OCI-LY3 (cell line): ENCODE measurements at regions not wholly inside any gene's neighbourhood (a gene's known extent, or its start where the extent isn't known, plus 50 kb on each side); places are given as distances from the start of the nearest gene placed in this dataset.

Source experiments
- EZH2phosphoT487 ChIP-seq: fragments of 200-600 bp; shearing (Covaris generic); IDR thresholded peaks from 2 replicates; pipeline ENCODE4 v1.6.1; 2018; ENCODE audit warnings: antibody characterized with exemption, mixed run types, low read depth
- TF ChIP-seq, protein P1 (sequence below): fragments of 200-600, 300-600 bp; sonication (generic); IDR thresholded peaks from 2 replicates; pipeline ENCODE4 v1.5.1; 2014; ENCODE audit warnings: antibody characterized with exemption, low read length, low read depth

DNA sequence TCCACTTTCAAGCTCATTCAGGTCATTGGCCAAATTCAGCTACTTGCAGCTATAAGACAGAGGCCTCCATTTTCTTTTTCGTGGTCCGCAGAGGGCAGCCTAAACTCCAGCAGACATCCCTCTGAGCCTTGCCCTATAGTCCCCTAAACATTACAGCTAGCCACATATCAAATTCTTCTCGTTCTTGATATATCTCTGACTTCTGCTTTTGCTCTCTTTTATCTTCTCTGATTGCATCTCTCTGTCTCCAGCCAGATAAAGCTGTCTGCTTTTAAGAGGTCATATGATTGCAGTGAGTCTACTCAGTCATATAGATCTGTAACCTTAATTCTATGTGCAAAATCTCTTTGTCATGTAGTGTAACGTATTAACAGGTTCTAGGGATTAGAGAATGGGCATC lies 358.4 kb upstream of the RGS17 start:
- TF ChIP-seq, protein P1, sequence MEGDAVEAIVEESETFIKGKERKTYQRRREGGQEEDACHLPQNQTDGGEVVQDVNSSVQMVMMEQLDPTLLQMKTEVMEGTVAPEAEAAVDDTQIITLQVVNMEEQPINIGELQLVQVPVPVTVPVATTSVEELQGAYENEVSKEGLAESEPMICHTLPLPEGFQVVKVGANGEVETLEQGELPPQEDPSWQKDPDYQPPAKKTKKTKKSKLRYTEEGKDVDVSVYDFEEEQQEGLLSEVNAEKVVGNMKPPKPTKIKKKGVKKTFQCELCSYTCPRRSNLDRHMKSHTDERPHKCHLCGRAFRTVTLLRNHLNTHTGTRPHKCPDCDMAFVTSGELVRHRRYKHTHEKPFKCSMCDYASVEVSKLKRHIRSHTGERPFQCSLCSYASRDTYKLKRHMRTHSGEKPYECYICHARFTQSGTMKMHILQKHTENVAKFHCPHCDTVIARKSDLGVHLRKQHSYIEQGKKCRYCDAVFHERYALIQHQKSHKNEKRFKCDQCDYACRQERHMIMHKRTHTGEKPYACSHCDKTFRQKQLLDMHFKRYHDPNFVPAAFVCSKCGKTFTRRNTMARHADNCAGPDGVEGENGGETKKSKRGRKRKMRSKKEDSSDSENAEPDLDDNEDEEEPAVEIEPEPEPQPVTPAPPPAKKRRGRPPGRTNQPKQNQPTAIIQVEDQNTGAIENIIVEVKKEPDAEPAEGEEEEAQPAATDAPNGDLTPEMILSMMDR: no peak
- TF ChIP-seq EZH2phosphoT487: no peak
